Activated CD4-positive, alpha-beta memory T cell treated with anti-CD3 and anti-CD28 coated beads, Interleukin-2, amount 10 ng/mL, durations not matched to agents 7 days and 5 days (primary cell): ENCODE measurements at regions not wholly inside any gene's neighbourhood (a gene's known extent, or its start where the extent isn't known, plus 50 kb on each side); places are given as distances from the start of the nearest gene placed in this dataset.
A peak's percentile ranks its signal among the peaks of the same experiment; 100 is the strongest.

ENCODE experiments used
- CTCF ChIA-PET: fragments of 350-600 bp; sonication (Branson Sonifier 250); formaldehyde crosslinking; loops from one replicate; lab custom pipeline; 2021; ENCODE audit warnings: antibody characterized with exemption, inconsistent platforms; lab: Charles Lee
- POLR2A ChIA-PET: fragments of 350-600 bp; sonication (Branson Sonifier 250); formaldehyde crosslinking; loops from one replicate; lab custom pipeline; 2021; ENCODE audit warnings: antibody characterized with exemption; lab: Charles Lee
- DNase-seq: peaks from one replicate; pipeline ENCODE4 v3.0.0-alpha.2; 2020
- H3K27ac Mint-ChIP-seq: one replicate; pipeline ENCODE4 v1.8.0; 2021; ENCODE audit warnings: mild to moderate bottlenecking, mixed read lengths
- H3K27me3 Mint-ChIP-seq: one replicate; pipeline ENCODE4 v1.8.0; 2021; ENCODE audit warnings: mixed read lengths
- H3K36me3 Mint-ChIP-seq: one replicate; pipeline ENCODE4 v1.8.0; 2021; ENCODE audit warnings: low read depth, mixed read lengths
- H3K4me1 Mint-ChIP-seq: one replicate; pipeline ENCODE4 v1.8.0; 2021; ENCODE audit warnings: mixed read lengths
- H3K4me3 Mint-ChIP-seq: one replicate; pipeline ENCODE4 v1.8.0; 2021; ENCODE audit warnings: mild to moderate bottlenecking, mixed read lengths
- H3K9me3 Mint-ChIP-seq: one replicate; pipeline ENCODE4 v1.8.0; 2021; ENCODE audit warnings: mixed read lengths

DNA sequence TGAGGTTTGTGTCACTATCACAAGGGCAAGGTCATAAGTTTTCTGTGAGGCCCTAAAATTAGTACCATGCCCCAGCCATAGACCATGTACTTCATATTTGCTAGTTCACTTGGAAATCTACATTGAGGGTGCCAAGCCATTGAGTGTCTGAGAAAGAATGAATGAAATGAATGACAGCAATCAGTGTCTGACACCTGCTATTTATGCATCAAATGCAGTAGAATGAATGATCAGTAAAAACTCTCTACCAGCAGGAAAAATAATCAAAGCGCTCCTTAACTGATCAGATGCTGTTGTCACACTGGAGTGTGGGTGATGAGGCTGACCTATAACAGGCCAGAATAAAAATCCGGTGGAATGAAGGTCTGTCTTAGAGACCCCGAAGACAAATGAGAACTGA, 467.9 kb upstream of the B3GAT1 start:
- H3K36me3 Mint-ChIP-seq, result no peaks in the 10 kb centered on the region
- DNase-seq, result no peak
- ChIA-PET POLR2A (interaction anchor here (0.8 kb wide), 1 partner anchor 56 kb away, joined by 3 read pairs; no protein-coding TSS in a partner anchor), CTCF (interaction anchor here (1.7 kb wide), 1 partner anchor 11 kb away, joined by 4 read pairs; no protein-coding TSS in a partner anchor)
- no peak overlapping the region for H3K4me3 Mint-ChIP-seq
- H3K27ac Mint-ChIP-seq, result no peak overlapping the region
- H3K4me1 Mint-ChIP-seq, result no peaks in the 10 kb centered on the region
- peaks cover 7% of the 10 kb centered on the region for H3K27me3 Mint-ChIP-seq
- H3K9me3 Mint-ChIP-seq, result no peaks in the 10 kb centered on the region

- no peaks in the 10 kb centered on the region for H3K4me1 Mint-ChIP-seq
- DNase-seq, result no peak
- ChIA-PET POLR2A (interaction anchor here (0.8 kb wide), 1 partner anchor 57 kb away, joined by 3 read pairs; no protein-coding TSS in a partner anchor), CTCF (interaction anchor here (1.7 kb wide), 1 partner anchor 11 kb away, joined by 4 read pairs; no protein-coding TSS in a partner anchor)
- no peak overlapping the region for H3K27ac Mint-ChIP-seq
- no peaks in the 10 kb centered on the region for H3K36me3 Mint-ChIP-seq
- H3K4me3 Mint-ChIP-seq, result no peak overlapping the region
- peaks cover 7% of the 10 kb centered on the region for H3K27me3 Mint-ChIP-seq
- H3K9me3 Mint-ChIP-seq, result no peaks in the 10 kb centered on the region
Measured at GRCh38 chr11:134879341-134879740, 467.3 kb upstream of the B3GAT1 start.

DNA sequence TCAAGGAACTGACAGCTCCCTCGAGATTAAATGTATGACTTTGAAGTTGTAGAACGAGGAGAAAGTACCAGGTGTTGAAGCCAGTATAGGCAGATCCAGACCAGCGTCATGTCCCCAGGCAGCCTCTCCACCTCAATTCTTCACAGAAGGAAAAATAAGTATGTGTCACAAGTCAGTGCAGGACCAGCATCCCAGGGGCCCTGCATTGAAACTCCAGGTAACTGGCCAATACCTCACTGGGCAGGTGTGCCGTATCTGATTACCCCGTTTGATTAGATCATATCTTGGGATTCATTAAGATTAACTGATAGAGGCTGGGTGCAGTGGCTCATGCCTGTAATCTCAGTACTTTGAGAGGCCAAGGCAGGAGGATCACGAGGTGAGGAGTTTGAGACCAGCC, 466.7 kb upstream of the B3GAT1 start:
- POLR2A ChIA-PET, result no interaction called here
- CTCF ChIA-PET, result no interaction called here

DNA sequence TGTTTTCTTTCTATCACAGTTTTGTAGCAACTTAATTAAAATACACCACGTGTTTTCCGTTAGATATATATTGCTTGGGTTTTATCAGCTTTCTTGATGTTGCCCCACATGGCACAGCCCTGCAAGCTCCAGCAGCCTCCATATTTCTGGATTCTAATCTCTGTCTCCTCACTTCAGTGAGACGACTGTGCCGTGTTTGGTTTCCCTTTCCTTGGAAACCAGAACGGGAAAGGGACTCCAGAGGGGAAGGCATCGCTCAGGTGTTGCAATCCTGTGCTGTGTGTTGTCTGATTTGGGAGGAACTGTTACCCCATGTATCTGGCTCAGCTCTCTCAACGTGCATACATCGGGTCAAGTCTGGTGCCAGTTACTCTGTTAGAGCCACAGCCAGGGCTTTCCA, 464.2 kb upstream of the B3GAT1 start:
- no peak for DNase-seq
- Mint-ChIP-seq H3K4me3 (no peak overlapping the region), H3K4me1 (no peaks in the 10 kb centered on the region), H3K27me3 (peaks cover 2% of the 10 kb centered on the region), H3K9me3 (no peaks in the 10 kb centered on the region), H3K36me3 (no peaks in the 10 kb centered on the region), H3K27ac (no peak overlapping the region)
- ChIA-PET CTCF (no interaction called here), POLR2A (no interaction called here)

More for the DNA sequence above, 466.7 kb upstream of the B3GAT1 start:
- Mint-ChIP-seq H3K4me3 (no peak overlapping the region), H3K27ac (no peak overlapping the region), H3K4me1 (no peaks in the 10 kb centered on the region), H3K27me3 (peaks cover 3% of the 10 kb centered on the region), H3K9me3 (no peaks in the 10 kb centered on the region), H3K36me3 (no peaks in the 10 kb centered on the region)
- no peak for DNase-seq

DNA sequence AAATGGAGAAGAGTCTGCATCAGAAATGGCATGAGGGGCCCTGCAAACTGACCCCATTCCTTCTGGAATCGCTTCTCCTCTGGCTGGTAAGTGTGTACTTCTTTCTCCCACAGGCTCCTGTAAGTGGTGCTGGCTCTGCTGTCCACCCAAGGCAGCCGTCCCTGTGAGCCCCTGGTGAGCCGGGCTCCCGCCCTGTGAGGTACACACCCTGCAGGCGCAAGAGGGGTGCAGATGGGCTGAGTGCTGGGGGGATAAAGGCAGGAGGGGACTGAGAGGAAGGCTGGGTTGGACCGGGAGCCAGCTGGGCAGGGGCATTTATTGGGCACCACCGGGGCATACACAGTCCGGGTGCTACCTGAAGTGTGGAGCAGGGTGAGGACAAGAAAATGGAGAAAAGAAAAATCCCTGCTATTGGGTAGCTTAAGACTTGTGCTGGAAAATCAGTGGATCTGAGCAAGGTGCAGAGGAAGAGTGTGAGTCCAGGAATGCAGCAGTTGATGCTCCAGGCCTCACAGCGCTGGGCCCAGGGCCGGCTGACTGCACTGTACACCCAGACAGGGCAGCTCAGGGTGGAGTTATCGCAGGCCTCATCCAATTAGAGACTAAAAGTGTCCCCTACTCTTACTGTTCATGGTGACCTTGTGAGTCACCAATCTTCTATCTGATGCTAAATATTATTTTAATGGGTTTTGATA, 455.1 kb upstream of the B3GAT1 start:
- DNase-seq, result peak; percentile 12
- Mint-ChIP-seq H3K4me3 (no peak overlapping the region), H3K27me3 (no peaks in the 10 kb centered on the region), H3K9me3 (no peaks in the 10 kb centered on the region), H3K4me1 (no peaks in the 10 kb centered on the region), H3K27ac (no peak overlapping the region), H3K36me3 (no peaks in the 10 kb centered on the region)
- CTCF ChIA-PET, result no interaction called here
- POLR2A ChIA-PET, result no interaction called here

GRCh38 chr11:134866215-134866614, 454.2 kb upstream of the B3GAT1 start:
- H3K9me3 Mint-ChIP-seq, result no peaks in the 10 kb centered on the region
- H3K4me3 Mint-ChIP-seq, result no peak overlapping the region
- no peak overlapping the region for H3K27ac Mint-ChIP-seq
- peak; percentile 1 for DNase-seq
- CTCF ChIA-PET, result no interaction called here
- H3K27me3 Mint-ChIP-seq, result no peaks in the 10 kb centered on the region
- H3K36me3 Mint-ChIP-seq, result no peaks in the 10 kb centered on the region
- POLR2A ChIA-PET, result no interaction called here
- no peaks in the 10 kb centered on the region for H3K4me1 Mint-ChIP-seq

- H3K4me3 Mint-ChIP-seq, result no peak overlapping the region
- no peak for DNase-seq
- no peaks in the 10 kb centered on the region for H3K36me3 Mint-ChIP-seq
- H3K27me3 Mint-ChIP-seq, result no peaks in the 10 kb centered on the region
- ChIA-PET POLR2A (no interaction called here), CTCF (no interaction called here)
- H3K4me1 Mint-ChIP-seq, result no peaks in the 10 kb centered on the region
- H3K27ac Mint-ChIP-seq, result no peak overlapping the region
- H3K9me3 Mint-ChIP-seq, result no peaks in the 10 kb centered on the region
Measured at GRCh38 chr11:134864968-134865305, 452.9 kb upstream of the B3GAT1 start.

DNA sequence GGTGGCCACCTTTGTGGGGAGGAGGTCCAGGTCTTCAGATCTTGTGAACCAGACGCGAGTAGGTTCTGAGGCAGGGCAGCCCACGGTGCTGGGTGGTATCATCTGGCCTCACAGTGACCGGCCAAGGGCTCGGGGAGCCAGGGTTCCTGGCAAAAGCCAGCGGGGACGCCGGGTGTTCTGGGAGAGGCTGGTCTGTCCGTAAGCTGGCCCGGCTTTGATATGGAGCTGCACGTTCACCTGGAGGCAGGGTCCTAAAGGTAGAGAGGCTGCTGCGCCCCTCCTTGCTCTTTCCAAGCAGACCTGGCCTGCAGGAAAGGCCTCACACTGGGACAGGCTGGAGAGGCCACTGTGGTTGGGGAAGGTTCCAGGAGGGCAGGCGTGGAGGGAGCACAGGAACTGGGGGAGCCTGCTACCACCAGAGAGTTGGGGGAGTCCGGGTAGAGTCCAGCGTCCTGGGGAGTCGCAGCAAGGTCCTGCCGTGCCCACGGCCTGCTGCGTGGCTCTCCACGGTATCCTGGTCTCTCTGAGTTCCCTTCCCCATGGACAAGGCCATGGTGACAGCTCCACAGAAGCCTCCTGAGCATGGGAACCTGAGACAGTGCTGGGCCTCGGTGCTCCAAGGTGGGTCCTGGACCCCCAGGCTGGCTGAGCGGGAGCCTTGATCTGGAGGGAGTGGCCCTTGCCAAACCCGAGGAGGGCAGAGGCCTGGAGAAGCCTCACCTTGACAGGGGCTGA, 452.4 kb upstream of the B3GAT1 start:
- CTCF ChIA-PET, result no interaction called here
- peak; percentile 9 for DNase-seq
- Mint-ChIP-seq H3K9me3 (no peaks in the 10 kb centered on the region), H3K27ac (no peak overlapping the region), H3K27me3 (no peaks in the 10 kb centered on the region), H3K4me3 (no peak overlapping the region), H3K36me3 (no peaks in the 10 kb centered on the region), H3K4me1 (no peaks in the 10 kb centered on the region)
- POLR2A ChIA-PET, result no interaction called here

GRCh38 chr11:134863294-134863693, 451.3 kb upstream of the B3GAT1 start:
- no peak for DNase-seq
- Mint-ChIP-seq H3K4me3 (no peak overlapping the region), H3K9me3 (no peaks in the 10 kb centered on the region), H3K4me1 (no peaks in the 10 kb centered on the region), H3K27me3 (no peaks in the 10 kb centered on the region), H3K27ac (no peak overlapping the region), H3K36me3 (no peaks in the 10 kb centered on the region)
- ChIA-PET CTCF (no interaction called here), POLR2A (no interaction called here)

DNA sequence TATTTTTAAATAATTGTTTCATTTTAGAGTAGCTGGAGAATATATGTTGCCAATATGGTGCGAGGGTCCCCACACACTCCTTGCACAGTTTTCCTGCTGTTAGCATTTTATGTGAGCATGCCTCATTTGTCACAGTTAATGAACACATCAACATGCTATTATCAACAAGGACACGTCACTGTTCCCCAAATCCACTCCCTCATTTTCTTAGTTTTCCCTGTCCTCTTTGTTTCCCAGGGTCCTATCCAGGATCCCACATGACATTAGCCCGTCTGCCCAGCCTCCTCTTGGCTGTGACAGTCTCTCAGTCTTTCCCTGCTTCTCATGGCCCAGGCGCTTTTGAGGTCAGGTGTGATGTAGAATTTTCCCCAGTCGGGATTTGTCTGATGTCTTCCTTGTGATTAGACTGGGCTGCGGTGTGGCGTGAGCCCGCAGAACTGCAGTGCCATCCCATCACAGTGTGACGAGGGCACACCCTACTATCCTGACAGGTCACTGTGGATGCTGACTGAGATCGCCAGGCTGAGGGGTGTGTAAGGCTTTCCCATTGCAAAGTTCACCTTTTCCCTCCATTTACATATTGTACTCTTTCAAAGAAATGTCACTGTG, 450.6 kb upstream of the B3GAT1 start:
- ChIA-PET CTCF (no interaction called here), POLR2A (no interaction called here)
- no peak overlapping the region for H3K27ac Mint-ChIP-seq
- no peaks in the 10 kb centered on the region for H3K27me3 Mint-ChIP-seq
- no peaks in the 10 kb centered on the region for H3K36me3 Mint-ChIP-seq
- no peaks in the 10 kb centered on the region for H3K4me1 Mint-ChIP-seq
- no peak overlapping the region for H3K4me3 Mint-ChIP-seq
- peak; percentile 3 for DNase-seq
- no peaks in the 10 kb centered on the region for H3K9me3 Mint-ChIP-seq

- H3K27me3 Mint-ChIP-seq, result no peaks in the 10 kb centered on the region
- no peaks in the 10 kb centered on the region for H3K4me1 Mint-ChIP-seq
- ChIA-PET CTCF (no interaction called here), POLR2A (no interaction called here)
- DNase-seq, result no peak
- no peaks in the 10 kb centered on the region for H3K9me3 Mint-ChIP-seq
- H3K27ac Mint-ChIP-seq, result no peak overlapping the region
- no peaks in the 10 kb centered on the region for H3K36me3 Mint-ChIP-seq
- H3K4me3 Mint-ChIP-seq, result no peak overlapping the region
Measured at GRCh38 chr11:134862105-134862502, 450.1 kb upstream of the B3GAT1 start.

DNA sequence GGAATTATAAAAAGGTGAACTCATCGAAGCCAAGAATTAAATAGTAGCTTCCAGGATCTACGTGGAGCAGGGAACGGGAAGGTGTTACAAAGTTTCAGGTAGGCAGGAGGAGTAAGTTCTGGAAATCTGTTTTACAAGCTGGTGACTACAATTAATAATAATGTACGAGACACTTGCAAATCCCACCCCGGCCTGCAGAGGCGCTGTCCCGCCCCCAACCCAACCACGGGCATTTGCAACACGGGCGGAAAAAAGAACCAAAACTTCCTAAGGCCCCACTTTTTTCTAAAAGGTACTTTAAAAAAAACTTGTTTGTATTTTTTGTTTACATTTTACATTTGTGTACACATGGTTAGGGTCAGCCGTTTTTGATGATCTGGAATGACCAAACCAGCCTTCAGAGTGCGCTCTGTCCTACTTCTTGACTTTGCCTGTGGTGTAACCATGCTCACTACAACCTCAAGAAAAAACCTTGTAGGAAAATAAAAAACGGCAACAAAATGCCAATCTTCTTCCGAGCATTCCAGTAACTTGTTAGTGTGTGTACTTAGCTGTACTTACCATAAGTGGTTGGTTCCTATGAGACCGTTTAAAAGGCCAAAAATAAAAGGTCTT, 449.6 kb upstream of the B3GAT1 start:
- POLR2A ChIA-PET, result no interaction called here
- Mint-ChIP-seq H3K27ac (no peak overlapping the region), H3K4me1 (no peaks in the 10 kb centered on the region)

DNA sequence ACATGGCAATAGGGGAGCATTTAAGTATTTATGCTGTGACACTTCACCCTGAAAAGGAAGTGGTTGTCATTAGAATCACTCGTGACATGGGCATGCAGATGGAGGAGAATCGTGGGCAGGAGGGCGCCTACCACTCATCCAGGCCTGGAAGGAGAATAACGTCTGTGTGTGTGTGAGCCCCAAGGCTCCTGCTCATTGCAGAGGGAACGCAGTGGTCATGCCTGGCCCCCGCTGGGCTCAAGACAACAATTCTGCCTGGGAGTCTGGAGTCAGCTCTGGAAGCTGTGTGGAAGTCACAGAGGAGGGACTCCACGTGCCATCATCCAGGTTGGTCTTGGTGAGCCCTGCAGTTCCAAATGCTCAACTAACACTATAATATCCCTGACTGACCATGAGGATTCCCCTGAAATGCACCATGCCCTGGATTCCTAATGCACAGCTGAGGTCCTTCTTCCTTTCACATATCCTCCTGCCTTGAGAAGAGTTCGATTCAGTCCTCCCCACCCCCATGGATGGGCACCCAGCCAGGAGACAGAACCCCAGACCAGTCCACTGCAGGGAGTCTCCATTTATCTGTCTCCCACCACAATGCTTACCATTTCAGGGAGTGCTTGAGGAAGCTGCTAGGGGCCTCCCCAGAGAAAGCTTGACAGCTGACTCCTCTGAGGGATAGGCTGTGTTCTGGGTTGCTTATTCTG, 446.9 kb upstream of the B3GAT1 start:
- Mint-ChIP-seq H3K4me1 (no peaks in the 10 kb centered on the region), H3K27me3 (no peaks in the 10 kb centered on the region), H3K27ac (no peak overlapping the region), H3K36me3 (no peaks in the 10 kb centered on the region), H3K4me3 (no peak overlapping the region), H3K9me3 (no peaks in the 10 kb centered on the region)
- ChIA-PET CTCF (no interaction called here), POLR2A (no interaction called here)
- DNase-seq, result no peak

More for the DNA sequence above, 449.6 kb upstream of the B3GAT1 start:
- H3K36me3 Mint-ChIP-seq, result no peaks in the 10 kb centered on the region
- no peak overlapping the region for H3K4me3 Mint-ChIP-seq
- no peaks in the 10 kb centered on the region for H3K9me3 Mint-ChIP-seq
- CTCF ChIA-PET, result no interaction called here
- no peaks in the 10 kb centered on the region for H3K27me3 Mint-ChIP-seq
- no peak for DNase-seq
